GM18505 (cell line): ENCODE measurements at regions not wholly inside any gene's neighbourhood (a gene's known extent, or its start where the extent isn't known, plus 50 kb on each side); places are given as distances from the start of the nearest gene placed in this dataset.
A peak's percentile ranks its signal among the peaks of the same experiment; 100 is the strongest.

Experiments used
- ATAC-seq: cut with Tn5 transposase; IDR thresholded peaks from one replicate; pipeline ENCODE4 v1.9.1; 2021; ENCODE audit not compliant: unreplicated experiment
- POLR2A ChIP-seq: IDR thresholded peaks from 4 replicates; pipeline ENCODE4 v1.6.1; 2011; ENCODE audit warnings: borderline replicate concordance; ENCODE audit not compliant: insufficient read depth, insufficient read length; ENCODE audit errors: extremely low read depth

GRCh38 chr3:157948605-157949383 lies 157.4 kb downstream of the SHOX2 start:
- ATAC-seq = no peak
- no peak for TF ChIP-seq POLR2A

GRCh38 chr3:157939166-157939565 lies 167.1 kb downstream of the SHOX2 start:
- TF ChIP-seq POLR2A = no peak
- no peak for ATAC-seq

DNA sequence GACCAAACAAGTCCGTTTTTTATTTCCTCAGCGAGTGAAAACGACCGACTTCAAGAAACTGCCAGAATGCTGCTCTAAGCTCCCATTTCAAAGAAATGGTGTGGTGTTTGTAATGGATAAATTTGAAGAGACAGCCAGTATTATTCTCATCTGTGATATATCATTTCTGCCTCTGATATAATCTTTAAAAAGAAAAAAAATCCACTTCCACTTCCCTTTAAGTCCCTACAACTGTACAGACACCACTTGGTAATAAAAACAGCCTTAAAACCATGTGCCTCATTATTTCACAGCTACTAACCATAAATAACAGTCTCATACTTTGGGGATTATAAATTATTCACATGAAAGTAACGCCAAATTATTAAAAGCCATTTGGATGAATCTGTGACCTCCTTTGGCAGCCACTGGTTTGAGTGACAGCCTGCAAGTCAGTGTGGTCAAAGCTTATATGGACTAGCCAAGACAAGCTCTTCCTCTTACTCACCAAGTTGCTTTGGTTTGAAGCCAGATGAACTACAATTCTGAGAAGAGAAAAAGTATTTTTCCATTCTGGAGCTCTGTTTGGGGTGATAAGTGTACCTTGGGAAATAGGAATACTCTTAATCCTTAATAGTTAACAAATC lies 168.0 kb downstream of the SHOX2 start:
- ATAC-seq = no peak
- no peak for TF ChIP-seq POLR2A

DNA sequence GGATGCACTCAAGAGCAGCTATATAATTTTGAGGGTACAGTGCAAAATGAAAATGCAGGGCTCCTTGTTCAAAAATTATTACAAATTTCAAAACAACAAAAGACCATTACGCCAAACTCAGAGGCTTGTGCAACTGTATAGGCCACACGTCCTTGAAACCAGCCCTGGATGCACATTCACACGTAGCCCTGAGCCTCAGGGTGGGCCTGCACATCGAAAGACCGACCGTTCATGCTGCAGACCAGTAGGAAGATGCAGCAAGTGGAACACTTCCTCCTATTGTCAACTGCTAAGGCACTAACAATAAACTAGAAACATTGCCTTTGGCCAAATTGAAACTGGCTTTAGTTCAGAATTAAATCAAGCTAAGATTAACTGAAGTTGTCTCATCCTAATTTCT lies 174.7 kb downstream of the SHOX2 start:
- ATAC-seq = no peak
- TF ChIP-seq POLR2A = no peak

DNA sequence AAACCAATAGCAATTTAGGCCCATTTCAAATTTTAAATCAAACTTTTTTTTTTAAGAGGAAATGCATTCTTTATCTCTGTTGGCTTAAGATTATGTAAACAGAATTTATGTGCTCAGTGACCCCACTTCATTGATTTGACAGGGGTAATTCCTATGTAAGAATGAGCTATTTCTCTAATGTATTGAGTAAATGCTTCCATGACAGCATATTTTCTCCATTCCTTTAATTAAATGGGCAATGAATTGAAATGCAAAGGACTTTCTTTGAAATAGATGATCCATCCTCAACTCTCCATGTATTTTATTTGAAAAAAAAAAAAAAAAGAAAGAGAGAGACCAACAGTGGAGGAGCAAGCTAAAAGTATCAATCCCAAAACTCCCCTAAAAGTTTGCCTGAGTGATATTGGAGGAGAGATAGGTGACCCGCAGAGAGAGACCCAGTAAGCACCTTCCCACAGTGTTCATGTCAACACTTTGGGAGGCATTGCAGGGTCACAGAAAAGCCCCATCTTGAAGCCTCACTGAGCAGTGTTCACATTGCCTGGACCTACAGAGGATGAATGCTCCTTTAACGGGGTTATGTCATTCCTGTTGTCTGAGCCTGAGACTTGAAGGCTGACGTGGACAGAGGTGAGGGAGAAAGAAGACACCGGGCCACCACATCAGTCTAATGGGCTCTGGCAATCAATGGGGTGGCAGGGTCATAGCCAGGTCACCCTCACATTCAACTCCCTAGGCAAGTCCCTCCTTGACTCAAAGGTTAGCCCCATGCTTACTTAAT lies 176.0 kb downstream of the SHOX2 start:
- ATAC-seq = no peak
- no peak for TF ChIP-seq POLR2A

- TF ChIP-seq POLR2A = no peak
- no peak for ATAC-seq
Measured at GRCh38 chr3:157926822-157927221, 179.4 kb downstream of the SHOX2 start.

DNA sequence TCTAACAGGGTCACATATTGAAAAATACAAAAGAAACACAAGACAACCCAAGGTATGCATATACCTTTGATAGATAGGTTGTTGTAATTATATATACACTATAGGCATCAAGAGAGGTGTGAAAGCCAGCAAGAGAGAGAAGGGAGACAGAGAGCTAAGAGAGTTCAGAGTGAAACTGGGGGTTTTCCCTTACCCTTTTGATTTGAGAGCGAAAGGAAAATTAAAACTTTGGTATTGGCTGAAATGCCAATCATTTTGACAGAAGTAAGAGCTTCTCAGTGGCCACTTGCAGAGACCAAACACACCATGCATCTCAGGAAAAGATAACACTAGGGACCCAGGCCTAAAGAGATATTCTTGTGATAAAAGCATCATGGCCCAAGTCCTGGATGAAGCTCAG lies 183.6 kb downstream of the SHOX2 start:
- TF ChIP-seq POLR2A = no peak
- peak; percentile 61 for ATAC-seq

DNA sequence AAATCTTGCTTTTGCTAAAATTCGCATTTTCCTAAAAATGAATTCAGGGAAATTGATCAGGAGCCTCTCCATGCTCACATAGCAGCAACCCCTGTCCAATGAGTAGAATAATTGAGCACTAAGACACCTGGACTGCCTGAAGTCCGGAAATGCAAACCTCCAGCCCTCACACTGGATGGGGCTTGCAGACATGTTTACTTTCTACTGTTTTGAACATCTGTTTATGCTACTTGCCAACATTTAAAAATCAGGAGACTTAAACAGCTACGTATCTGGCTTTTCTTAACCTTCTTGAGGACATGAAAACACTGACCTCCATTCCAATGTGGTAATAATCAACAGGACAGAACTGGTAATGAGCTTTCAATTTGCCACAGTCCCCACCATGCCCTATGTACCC lies 184.4 kb downstream of the SHOX2 start:
- no peak for ATAC-seq
- no peak for TF ChIP-seq POLR2A

DNA sequence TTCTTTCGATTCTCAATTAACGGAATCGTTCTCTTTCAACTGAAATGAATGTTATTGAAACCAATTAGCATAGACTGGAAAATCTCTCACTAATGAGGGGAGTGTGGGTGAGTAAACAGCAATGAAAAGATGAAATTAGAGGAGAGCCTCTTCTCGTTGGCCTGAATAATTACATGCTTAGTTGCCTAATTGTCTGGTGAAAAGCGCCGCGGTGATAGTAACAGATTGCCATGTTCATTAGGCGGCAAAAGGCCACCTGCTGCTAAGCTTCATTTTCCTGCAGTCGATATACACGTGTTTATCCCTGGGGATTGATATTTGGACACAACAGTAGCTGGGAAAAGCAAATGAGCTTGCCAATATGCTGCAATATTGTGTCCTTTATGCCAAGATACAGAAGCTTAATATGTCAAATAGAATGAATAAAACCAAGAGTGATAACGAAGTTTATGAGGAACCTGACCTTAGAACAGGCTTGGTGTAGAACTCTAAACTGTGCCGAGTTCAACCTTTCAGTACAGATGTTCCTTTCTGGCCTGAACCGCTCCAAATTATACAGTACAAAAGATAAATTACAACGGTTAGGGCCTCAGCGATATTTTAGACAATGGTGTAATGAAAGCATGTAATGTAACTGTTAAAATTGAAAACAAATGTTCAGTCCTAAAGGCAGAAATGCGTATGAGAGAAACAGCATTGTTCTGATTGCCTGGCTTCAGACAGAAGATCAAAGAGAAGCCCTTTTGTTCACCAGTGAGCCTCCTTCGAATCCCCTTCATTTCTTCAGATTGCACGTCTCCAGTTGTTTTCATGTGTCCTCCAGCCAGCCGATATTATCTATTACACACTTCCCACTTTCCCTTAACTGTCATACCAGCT lies 185.2 kb downstream of the SHOX2 start:
- TF ChIP-seq POLR2A = no peak
- no peak for ATAC-seq

DNA sequence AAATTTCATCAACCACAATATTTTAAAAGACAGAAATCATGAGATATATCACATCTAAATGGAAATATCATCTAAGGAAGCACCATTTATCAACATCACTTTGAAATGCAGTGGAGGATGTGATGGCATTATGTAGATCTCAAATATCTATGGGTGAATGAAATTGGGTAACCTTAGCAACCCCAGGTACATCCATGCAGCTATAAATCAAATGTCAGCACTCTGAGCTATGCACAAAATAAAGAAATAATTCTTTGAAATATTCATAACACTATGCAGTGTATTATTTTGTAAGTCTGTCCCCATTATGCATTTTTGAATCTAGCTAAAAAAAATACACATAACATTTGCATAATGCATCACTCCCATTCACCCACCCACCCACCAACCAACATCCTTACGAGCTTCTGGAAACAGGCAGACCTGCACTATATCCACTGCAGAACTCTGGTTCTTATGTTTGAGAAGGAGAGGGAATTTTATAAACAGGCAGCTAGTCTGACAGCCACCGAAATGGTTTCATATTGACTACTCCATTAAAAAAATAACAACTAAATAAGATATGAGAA lies 186.8 kb downstream of the SHOX2 start:
- no peak for TF ChIP-seq POLR2A
- ATAC-seq = no peak

DNA sequence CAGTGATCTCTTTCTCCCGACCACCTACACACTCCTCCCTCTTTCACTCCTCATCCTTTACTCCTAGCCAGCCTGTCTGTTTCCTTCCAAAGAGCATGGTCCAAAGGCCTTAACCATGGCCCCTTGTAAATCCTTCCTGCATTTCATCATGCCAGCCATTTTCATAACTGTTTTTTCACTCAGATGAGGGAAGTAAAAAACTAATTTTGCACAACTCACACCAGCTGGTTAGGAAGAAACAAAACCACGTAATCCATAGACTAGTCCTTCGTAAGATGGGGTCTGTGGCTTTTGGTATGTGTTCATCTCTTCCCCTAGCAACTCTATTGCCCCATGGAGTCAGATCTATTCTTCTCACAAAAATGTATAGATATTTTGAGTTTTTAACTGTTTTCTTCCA lies 187.8 kb downstream of the SHOX2 start:
- no peak for TF ChIP-seq POLR2A
- ATAC-seq = no peak

GRCh38 chr3:157916672-157917071 lies 189.5 kb downstream of the SHOX2 start:
- no peak for TF ChIP-seq POLR2A
- ATAC-seq = no peak
